Cerebellar cortex (tissue), 1 donor: ENCODE measurements at regions not wholly inside any gene's neighbourhood (a gene's known extent, or its start where the extent isn't known, plus 50 kb on each side); places are given as distances from the start of the nearest gene placed in this dataset.
"Not testable (repeated sequence)": the region's sequence is repeated elsewhere in the genome, so short reads cannot be mapped to it uniquely, and the experiment has no call there.

Source experiments
- DNase-seq: peaks from one replicate; pipeline ENCODE4 v3.0.0-alpha.2; 2015; ENCODE audit warnings: low spot score

- no peak for DNase-seq
Measured at GRCh38 chr17:70375406-70375805, 206.1 kb downstream of the KCNJ2 start.

- no peak for DNase-seq
Measured at GRCh38 chr17:70375813-70376770, 206.8 kb downstream of the KCNJ2 start.

- no peak for DNase-seq
Measured at GRCh38 chr17:70377654-70378053, 208.3 kb downstream of the KCNJ2 start.

- DNase-seq: no peak
Measured at GRCh38 chr17:70378076-70378475, 208.7 kb downstream of the KCNJ2 start.

GRCh38 chr17:70379945-70380344, 210.6 kb downstream of the KCNJ2 start:
- DNase-seq: no peak

- not testable (repeated sequence) for DNase-seq
Measured at GRCh38 chr17:70381916-70382315, 212.6 kb downstream of the KCNJ2 start.

- no peak for DNase-seq
Measured at GRCh38 chr17:70388326-70388725, 219.0 kb downstream of the KCNJ2 start.

- not testable (repeated sequence) for DNase-seq
Measured at GRCh38 chr17:70389232-70389757, 220.0 kb downstream of the KCNJ2 start.

GRCh38 chr17:70390049-70390448, 220.7 kb downstream of the KCNJ2 start:
- DNase-seq: no peak

GRCh38 chr17:70394473-70395232, 225.3 kb downstream of the KCNJ2 start:
- DNase-seq: no peak

- DNase-seq: no peak
Measured at GRCh38 chr17:70405492-70406220, 236.3 kb downstream of the KCNJ2 start.

GRCh38 chr17:70407506-70407905, 238.2 kb downstream of the KCNJ2 start:
- DNase-seq: no peak

- DNase-seq: no peak
Measured at GRCh38 chr17:70408768-70409167, 239.4 kb downstream of the KCNJ2 start.

- DNase-seq: no peak
Measured at GRCh38 chr17:70414300-70414699, 245.0 kb downstream of the KCNJ2 start.

- DNase-seq: no peak
Measured at GRCh38 chr17:70420861-70421445, 251.6 kb downstream of the KCNJ2 start.

- no peak for DNase-seq
Measured at GRCh38 chr17:70422862-70423261, 253.5 kb downstream of the KCNJ2 start.

GRCh38 chr17:70423562-70423961, 254.2 kb downstream of the KCNJ2 start:
- DNase-seq: no peak

- no peak for DNase-seq
Measured at GRCh38 chr17:70426752-70427151, 257.4 kb downstream of the KCNJ2 start.

GRCh38 chr17:70434536-70435490, 265.5 kb downstream of the KCNJ2 start:
- DNase-seq: no peak

GRCh38 chr17:70437656-70438055, 268.3 kb downstream of the KCNJ2 start:
- no peak for DNase-seq
